Mesothelial cell of epicardium (in vitro differentiated cells): ENCODE measurements at regions not wholly inside any gene's neighbourhood (a gene's known extent, or its start where the extent isn't known, plus 50 kb on each side); places are given as distances from the start of the nearest gene placed in this dataset.

Experiments used
- DNase-seq, 2 experiments: peaks; one replicate each; pipeline ENCODE4 v3.0.0; 2021; ENCODE audit warnings: low spot score in 2 of 2; ENCODE audit not compliant: unreplicated experiment in 2 of 2
- H3K27ac Mint-ChIP-seq: 2 replicates; pipeline ENCODE4 v1.8.0; 2021; ENCODE audit warnings: mixed read lengths
- H3K27me3 Mint-ChIP-seq: 2 replicates; pipeline ENCODE4 v1.8.0; 2021; ENCODE audit warnings: low read depth, mixed read lengths
- H3K36me3 Mint-ChIP-seq: 2 replicates; pipeline ENCODE4 v1.8.0; 2021; ENCODE audit warnings: mixed read lengths
- H3K4me1 Mint-ChIP-seq: 2 replicates; pipeline ENCODE4 v1.8.0; 2021; ENCODE audit warnings: mixed read lengths
- H3K4me3 Mint-ChIP-seq: 2 replicates; pipeline ENCODE4 v1.8.0; 2021; ENCODE audit warnings: mild to moderate bottlenecking, moderate library complexity, mixed read lengths
- H3K9me3 Mint-ChIP-seq: 2 replicates; pipeline ENCODE4 v1.8.0; 2021; ENCODE audit warnings: mixed read lengths
- CTCF ChIP-seq: fragments of 200-600 bp; sonication (generic); IDR thresholded peaks from one replicate; pipeline ENCODE4 v1.5.0; 2021; ENCODE audit warnings: antibody characterized with exemption; ENCODE audit not compliant: unreplicated experiment

GRCh38 chr7:148950806-148951205, 66.7 kb upstream of the EZH2 start:
- H3K4me1 Mint-ChIP-seq = peaks cover 6% of the 10 kb centered on the region
- H3K9me3 Mint-ChIP-seq = peaks cover 3% of the 10 kb centered on the region
- no peak overlapping the region for H3K4me3 Mint-ChIP-seq
- DNase-seq = no peak
- H3K36me3 Mint-ChIP-seq = no peaks in the 10 kb centered on the region
- no peaks in the 10 kb centered on the region for H3K27me3 Mint-ChIP-seq
- H3K27ac Mint-ChIP-seq = no peak overlapping the region
- TF ChIP-seq CTCF = no peak

GRCh38 chr7:148944935-148945934, 61.1 kb upstream of the EZH2 start:
- TF ChIP-seq CTCF = no peak
- DNase-seq = no peak
- Mint-ChIP-seq H3K36me3 (no peaks in the 10 kb centered on the region), H3K9me3 (peaks cover 3% of the 10 kb centered on the region), H3K4me1 (peaks cover 7% of the 10 kb centered on the region), H3K27ac (no peak overlapping the region), H3K27me3 (no peaks in the 10 kb centered on the region), H3K4me3 (no peak overlapping the region)

GRCh38 chr7:148941598-148942275, 57.6 kb upstream of the EZH2 start:
- H3K9me3 Mint-ChIP-seq = no peaks in the 10 kb centered on the region
- peak; percentile 47 for TF ChIP-seq CTCF
- H3K36me3 Mint-ChIP-seq = no peaks in the 10 kb centered on the region
- peak overlapping the region; percentile 99 for H3K27ac Mint-ChIP-seq
- H3K4me1 Mint-ChIP-seq = peaks cover 15% of the 10 kb centered on the region
- DNase-seq = peak; percentile 45 to 79
- no peaks in the 10 kb centered on the region for H3K27me3 Mint-ChIP-seq
- H3K4me3 Mint-ChIP-seq = peak overlapping the region; percentile 92

GRCh38 chr7:148940702-148941597, 56.9 kb upstream of the EZH2 start:
- peak overlapping the region; percentile 92 for H3K4me3 Mint-ChIP-seq
- H3K9me3 Mint-ChIP-seq = no peaks in the 10 kb centered on the region
- H3K36me3 Mint-ChIP-seq = no peaks in the 10 kb centered on the region
- peak; percentile 43 to 72 for DNase-seq
- H3K27ac Mint-ChIP-seq = peak overlapping the region; percentile 99
- H3K4me1 Mint-ChIP-seq = peaks cover 15% of the 10 kb centered on the region
- TF ChIP-seq CTCF = no peak
- H3K27me3 Mint-ChIP-seq = no peaks in the 10 kb centered on the region

- no peaks in the 10 kb centered on the region for H3K36me3 Mint-ChIP-seq
- no peaks in the 10 kb centered on the region for H3K27me3 Mint-ChIP-seq
- no peak overlapping the region for H3K4me3 Mint-ChIP-seq
These were observed 55.2 kb upstream of the EZH2 start for GRCh38 chr7:148939128-148939755.

More at GRCh38 chr7:148939128-148939755, 55.2 kb upstream of the EZH2 start:
- Mint-ChIP-seq H3K27ac (peak overlapping the region; percentile 23), H3K9me3 (no peaks in the 10 kb centered on the region), H3K4me1 (peaks cover 15% of the 10 kb centered on the region)
- no peak for DNase-seq
- no peak for TF ChIP-seq CTCF
